SJCRH30 (cell line): ENCODE measurements at regions not wholly inside any gene's neighbourhood (a gene's known extent, or its start where the extent isn't known, plus 50 kb on each side); places are given as distances from the start of the nearest gene placed in this dataset.
"Not testable (repeated sequence)": the region's sequence is repeated elsewhere in the genome, so short reads cannot be mapped to it uniquely, and the experiment has no call there.

Experiments used
- DNase-seq, 2 experiments: peaks; one replicate each; pipeline ENCODE4 v3.0.0-alpha.2; 2015 to 2020
- H3K27ac ChIP-seq: fragments of 250-450 bp; sonication (Bioruptor Pico); 2 replicates; pipeline ENCODE4 v1.5.1; 2020; ENCODE audit warnings: mild to moderate bottlenecking, moderate library complexity
- H3K27me3 ChIP-seq: fragments of 250-450 bp; sonication (Bioruptor Pico); 2 replicates; pipeline ENCODE4 v1.5.1; 2020; ENCODE audit warnings: mild to moderate bottlenecking, moderate library complexity
- H3K36me3 ChIP-seq: fragments of 250-450 bp; sonication (Bioruptor Pico); 2 replicates; pipeline ENCODE4 v1.5.1; 2020; ENCODE audit warnings: mild to moderate bottlenecking, moderate library complexity
- H3K4me1 ChIP-seq: fragments of 250-450 bp; sonication (Bioruptor Pico); 2 replicates; pipeline ENCODE4 v1.5.1; 2020; ENCODE audit warnings: mild to moderate bottlenecking, moderate library complexity
- H3K4me3 ChIP-seq: fragments of 250-450 bp; sonication (Bioruptor Pico); 2 replicates; pipeline ENCODE4 v1.5.1; 2020; ENCODE audit warnings: mild to moderate bottlenecking, moderate library complexity
- H3K9me3 ChIP-seq: fragments of 250-450 bp; sonication (Bioruptor Pico); replicated peaks from 2 replicates; pipeline ENCODE4 v1.5.1; 2020; ENCODE audit warnings: mild to moderate bottlenecking, moderate library complexity

GRCh38 chr3:21204122-21204521 is 546.9 kb downstream of the ZNF385D start:
- H3K36me3 ChIP-seq, H3K27me3 ChIP-seq, H3K27ac ChIP-seq, H3K9me3 ChIP-seq, H3K4me3 ChIP-seq, H3K4me1 ChIP-seq, DNase-seq: not testable (repeated sequence)

GRCh38 chr3:21195203-21195602 is 555.8 kb downstream of the ZNF385D start:
- Histone ChIP-seq H3K9me3 (no peaks in the 10 kb centered on the region), H3K27me3 (peaks cover 9% of the 10 kb centered on the region; the same call in 1 of the 2 replicates), H3K4me1 (no peaks in the 10 kb centered on the region), H3K4me3 (no peak overlapping the region), H3K36me3 (no peaks in the 10 kb centered on the region), H3K27ac (no peak overlapping the region)
- no peak for DNase-seq

GRCh38 chr3:21194036-21194435 is 557.0 kb downstream of the ZNF385D start:
- H3K36me3 ChIP-seq, H3K4me3 ChIP-seq, DNase-seq, H3K9me3 ChIP-seq, H3K27ac ChIP-seq, H3K27me3 ChIP-seq, H3K4me1 ChIP-seq: not testable (repeated sequence)

- Histone ChIP-seq H3K27me3 (no peaks in the 10 kb centered on the region), H3K9me3 (no peaks in the 10 kb centered on the region), H3K36me3 (no peaks in the 10 kb centered on the region), H3K4me1 (no peaks in the 10 kb centered on the region), H3K4me3 (no peak overlapping the region), H3K27ac (no peak overlapping the region)
- no peak for DNase-seq
Measured at GRCh38 chr3:21188459-21188858, 562.6 kb downstream of the ZNF385D start.

GRCh38 chr3:21185816-21186314 is 565.1 kb downstream of the ZNF385D start:
- Histone ChIP-seq H3K4me3 (no peak overlapping the region), H3K27ac (no peak overlapping the region), H3K4me1 (no peaks in the 10 kb centered on the region), H3K27me3 (no peaks in the 10 kb centered on the region), H3K36me3 (no peaks in the 10 kb centered on the region), H3K9me3 (no peaks in the 10 kb centered on the region)
- DNase-seq: no peak

- peak in 1 of 2 experiments; percentile 29 for DNase-seq
- peaks cover 9% of the 10 kb centered on the region for H3K4me1 ChIP-seq
- no peaks in the 10 kb centered on the region for H3K9me3 ChIP-seq
- H3K4me3 ChIP-seq: no peak overlapping the region
- H3K36me3 ChIP-seq: no peaks in the 10 kb centered on the region
- no peak overlapping the region for H3K27ac ChIP-seq
- H3K27me3 ChIP-seq: no peaks in the 10 kb centered on the region
Measured at GRCh38 chr3:21174461-21174860, 576.5 kb downstream of the ZNF385D start.

- Histone ChIP-seq H3K27ac (no peak overlapping the region), H3K4me3 (no peak overlapping the region), H3K36me3 (no peaks in the 10 kb centered on the region), H3K4me1 (peaks cover 9% of the 10 kb centered on the region), H3K27me3 (no peaks in the 10 kb centered on the region), H3K9me3 (no peaks in the 10 kb centered on the region)
- DNase-seq: peak; percentile 15 to 50
Measured at GRCh38 chr3:21170964-21171363, 580.0 kb downstream of the ZNF385D start.

- Histone ChIP-seq H3K4me1 (peaks cover 9% of the 10 kb centered on the region), H3K36me3 (no peaks in the 10 kb centered on the region), H3K9me3 (no peaks in the 10 kb centered on the region), H3K27ac (no peak overlapping the region), H3K27me3 (no peaks in the 10 kb centered on the region), H3K4me3 (no peak overlapping the region)
- DNase-seq: no peak
Measured at GRCh38 chr3:21169948-21170347, 581.1 kb downstream of the ZNF385D start.

- no peak overlapping the region for H3K4me3 ChIP-seq
- H3K4me1 ChIP-seq: no peaks in the 10 kb centered on the region
- no peak overlapping the region for H3K27ac ChIP-seq
- H3K27me3 ChIP-seq: no peaks in the 10 kb centered on the region
- no peak for DNase-seq
- no peaks in the 10 kb centered on the region for H3K36me3 ChIP-seq
- H3K9me3 ChIP-seq: no peaks in the 10 kb centered on the region
Measured at GRCh38 chr3:21168471-21168870, 582.5 kb downstream of the ZNF385D start.

GRCh38 chr3:21163956-21164355 is 587.1 kb downstream of the ZNF385D start:
- Histone ChIP-seq H3K27ac (no peak overlapping the region), H3K9me3 (no peaks in the 10 kb centered on the region), H3K36me3 (no peaks in the 10 kb centered on the region), H3K27me3 (no peaks in the 10 kb centered on the region), H3K4me3 (no peak overlapping the region), H3K4me1 (no peaks in the 10 kb centered on the region)
- DNase-seq: no peak

- no peaks in the 10 kb centered on the region for H3K36me3 ChIP-seq
- H3K9me3 ChIP-seq: no peaks in the 10 kb centered on the region
- H3K27ac ChIP-seq: no peak overlapping the region
Measured at GRCh38 chr3:21159543-21159906, 591.5 kb downstream of the ZNF385D start.

GRCh38 chr3:21158861-21159542 is 592.0 kb downstream of the ZNF385D start:
- Histone ChIP-seq H3K27ac (no peak overlapping the region), H3K27me3 (no peaks in the 10 kb centered on the region), H3K4me1 (no peaks in the 10 kb centered on the region), H3K36me3 (no peaks in the 10 kb centered on the region), H3K9me3 (no peaks in the 10 kb centered on the region), H3K4me3 (no peak overlapping the region)
- no peak for DNase-seq

More at GRCh38 chr3:21159543-21159906, 591.5 kb downstream of the ZNF385D start:
- no peaks in the 10 kb centered on the region for H3K27me3 ChIP-seq
- no peak for DNase-seq
- no peak overlapping the region for H3K4me3 ChIP-seq
- no peaks in the 10 kb centered on the region for H3K4me1 ChIP-seq

GRCh38 chr3:21154911-21155310 is 596.1 kb downstream of the ZNF385D start:
- Histone ChIP-seq H3K9me3 (no peaks in the 10 kb centered on the region), H3K4me3 (no peak overlapping the region), H3K36me3 (no peaks in the 10 kb centered on the region), H3K27ac (no peak overlapping the region), H3K4me1 (no peaks in the 10 kb centered on the region), H3K27me3 (no peaks in the 10 kb centered on the region)
- DNase-seq: no peak

- no peak for DNase-seq
- no peak overlapping the region for H3K4me3 ChIP-seq
- no peaks in the 10 kb centered on the region for H3K36me3 ChIP-seq
- no peaks in the 10 kb centered on the region for H3K4me1 ChIP-seq
- no peaks in the 10 kb centered on the region for H3K27me3 ChIP-seq
- no peak overlapping the region for H3K27ac ChIP-seq
- H3K9me3 ChIP-seq: no peaks in the 10 kb centered on the region
Measured at GRCh38 chr3:21152555-21152954, 598.5 kb downstream of the ZNF385D start.

- Histone ChIP-seq H3K4me1 (no peaks in the 10 kb centered on the region), H3K4me3 (no peak overlapping the region), H3K36me3 (no peaks in the 10 kb centered on the region), H3K27me3 (no peaks in the 10 kb centered on the region), H3K9me3 (no peaks in the 10 kb centered on the region), H3K27ac (no peak overlapping the region)
- no peak for DNase-seq
Measured at GRCh38 chr3:21142949-21143348, 608.1 kb downstream of the ZNF385D start.

- Histone ChIP-seq H3K27me3 (no peaks in the 10 kb centered on the region), H3K4me1 (no peaks in the 10 kb centered on the region), H3K9me3 (no peaks in the 10 kb centered on the region), H3K27ac (no peak overlapping the region), H3K4me3 (no peak overlapping the region), H3K36me3 (no peaks in the 10 kb centered on the region)
- DNase-seq: no peak
Measured at GRCh38 chr3:21142031-21142430, 609.0 kb downstream of the ZNF385D start.
